HepG2 (cell line): ENCODE measurements at regions not wholly inside any gene's neighbourhood (a gene's known extent, or its start where the extent isn't known, plus 50 kb on each side); places are given as distances from the start of the nearest gene placed in this dataset.

Source experiments
- ATAC-seq: fragments of 200-7000 bp; cut with Tn5 transposase; 3 replicates; pipeline ENCODE4 v1.9.1; 2020; ENCODE audit warnings: mild to moderate bottlenecking, moderate library complexity
- BruUV-seq: library from RNA; stranded (reverse); fragments of 400-500 nt; replicated peaks from 2 replicates; lab custom pipeline; 2021; lab: Mats Ljungman, UMichigan
- CTCF ChIA-PET: fragments of 300-600 bp; formaldehyde crosslinking; extraction: SDS; loops from one replicate; lab custom pipeline; 2021; ENCODE audit warnings: low total read pairs, inconsistent platforms, low intra/inter-chr PET ratio; lab: Yijun Ruan, JAX
- POLR2A ChIA-PET: fragments of 350-600 bp; sonication (Branson Sonifier 250); formaldehyde crosslinking; loops from one replicate; lab custom pipeline; 2020; ENCODE audit warnings: antibody characterized with exemption, inconsistent platforms; lab: Yijun Ruan, JAX
- DNase-seq: peaks from one replicate; pipeline ENCODE4 v3.0.0-alpha.2; 2015; ENCODE audit warnings: low spot score
- FAIRE-seq: peaks from 3 replicates; lab custom pipeline; 2011; peaks lifted over from hg19 to GRCh38; lab: Jason Lieb, UNC
- H2AFZ ChIP-seq: one replicate; pipeline ENCODE4 v1.6.1; 2011; ENCODE audit warnings: low read length, inconsistent platforms
- H3K27ac ChIP-seq: fragments of 300-600 bp; 3 replicates; pipeline ENCODE4 v1.8.0; 2011; ENCODE audit warnings: mixed run types, mild to moderate bottlenecking, mixed read lengths, low read length, inconsistent platforms; ENCODE audit not compliant: insufficient read depth; ENCODE audit errors: extremely low read length
- H3K27me3 ChIP-seq, 2 experiments: fragments of 200-600 bp in 1 of 2; 2 replicates in 1 of 2; 3 replicates in 1 of 2; pipeline versions ENCODE4 v1.6.0 to v1.8.0; 2011; ENCODE audit warnings: low read length in 2 of 2, mild to moderate bottlenecking in 2 of 2, moderate library complexity in 2 of 2, inconsistent platforms in 1 of 2; ENCODE audit not compliant: insufficient read depth in 2 of 2, control insufficient read depth in 1 of 2
- H3K36me3 ChIP-seq, 2 experiments: fragments of 200-600 bp in 1 of 2; replicated peaks in 1 of 2; 2 replicates in 1 of 2; 3 replicates in 1 of 2; pipeline versions ENCODE4 v1.5.1 to v1.8.0; 2011; ENCODE audit warnings: low read length in 2 of 2, inconsistent platforms in 1 of 2; ENCODE audit not compliant: insufficient read depth in 2 of 2, control insufficient read depth in 1 of 2
- H3K4me1 ChIP-seq: 2 replicates; pipeline ENCODE4 v1.5.1; 2012; ENCODE audit warnings: low read length, inconsistent platforms; ENCODE audit not compliant: insufficient read depth
- H3K4me2 ChIP-seq: 2 replicates; pipeline ENCODE4 v1.6.0; 2011; ENCODE audit warnings: low read depth, low read length, inconsistent platforms
- H3K4me3 ChIP-seq, 3 experiments: fragments of 200-600 bp in 1 of 3; sonication (generic), shearing (Covaris generic) in 1 of 3; replicated peaks in 1 of 3; 2 replicates each; pipeline ENCODE4 v1.5.1; 2011 to 2016; ENCODE audit warnings: low read length in 3 of 3, inconsistent platforms in 2 of 3, low read depth in 2 of 3, mild to moderate bottlenecking in 2 of 3, control low read depth in 1 of 3, mixed read lengths in 1 of 3; ENCODE audit not compliant: insufficient read depth in 1 of 3
- H3K79me2 ChIP-seq: one replicate; pipeline ENCODE4 v1.6.1; 2011; ENCODE audit warnings: low read length, inconsistent platforms; ENCODE audit not compliant: insufficient read depth
- H3K9ac ChIP-seq: 2 replicates; pipeline ENCODE4 v1.6.0; 2011; ENCODE audit warnings: mild to moderate bottlenecking, low read depth, low read length, inconsistent platforms; ENCODE audit not compliant: insufficient read depth
- H3K9me3 ChIP-seq: 2 replicates; pipeline ENCODE4 v1.5.1; 2012; ENCODE audit warnings: mild to moderate bottlenecking, low read length
- H4K20me1 ChIP-seq: 2 replicates; pipeline ENCODE4 v1.6.0; 2011; ENCODE audit warnings: inconsistent platforms, mild to moderate bottlenecking, low read length, moderate library complexity; ENCODE audit not compliant: insufficient read depth
- ASH2L ChIP-seq: fragments of 300-600, 200-600 bp; sonication (generic); IDR thresholded peaks from 2 replicates; pipeline ENCODE4 v1.7.0; 2017; ENCODE audit warnings: low read depth, mild to moderate bottlenecking, moderate library complexity, mixed read lengths, low read length; ENCODE audit not compliant: insufficient read length
- HNF1A ChIP-seq, 2 experiments: sonication (generic) in 1 of 2; formaldehyde crosslinking in 1 of 2; IDR thresholded peaks; 2 replicates each; pipeline versions ENCODE4 v1.4.0 to v1.6.1; 2016 to 2020; ENCODE audit warnings: borderline replicate concordance in 1 of 2, low read depth in 1 of 2, mild to moderate bottlenecking in 1 of 2, missing genetic modification reagents in 1 of 2
- KAT8 ChIP-seq: IDR thresholded peaks from 2 replicates; pipeline ENCODE4 v1.6.1; 2016; ENCODE audit warnings: missing genetic modification reagents, missing compliant biosample characterization
- NFE2 ChIP-seq: sonication (generic); formaldehyde crosslinking; IDR thresholded peaks from 2 replicates; pipeline ENCODE4 v1.4.0; 2020; ENCODE audit warnings: missing genetic modification reagents
- RELA ChIP-seq: sonication (generic); formaldehyde crosslinking; IDR thresholded peaks from 2 replicates; pipeline ENCODE4 v1.4.0; 2020; ENCODE audit warnings: missing genetic modification reagents
- UBTF ChIP-seq: sonication (generic); formaldehyde crosslinking; IDR thresholded peaks from 2 replicates; pipeline ENCODE4 v1.4.0; 2020; ENCODE audit warnings: mild to moderate bottlenecking, missing genetic modification reagents
- ZFP36 ChIP-seq: fragments of 150-350 bp; IDR thresholded peaks from 2 replicates; pipeline ENCODE4 v1.6.1; 2018; ENCODE audit warnings: borderline replicate concordance, low read length, low read depth; ENCODE audit not compliant: partially characterized antibody
- ZNF225 ChIP-seq: sonication (generic); formaldehyde crosslinking; IDR thresholded peaks from 2 replicates; pipeline ENCODE4 v1.4.0; 2020; ENCODE audit warnings: mild to moderate bottlenecking, missing genetic modification reagents
- ZNF292 ChIP-seq: sonication (generic); formaldehyde crosslinking; IDR thresholded peaks from 2 replicates; pipeline ENCODE4 v1.8.1; 2022; ENCODE audit warnings: mild to moderate bottlenecking, low read depth, missing genetic modification reagents, borderline replicate concordance
- ZNF629 ChIP-seq: sonication (generic); formaldehyde crosslinking; conservative IDR thresholded peaks from 2 replicates; pipeline ENCODE4 v1.5.0; 2020; ENCODE audit warnings: missing genetic modification reagents
- ZNF816 ChIP-seq: sonication (generic); formaldehyde crosslinking; IDR thresholded peaks from 2 replicates; pipeline ENCODE4 v1.8.0; 2022; ENCODE audit warnings: missing genetic modification reagents, mild to moderate bottlenecking, borderline replicate concordance
- WGBS: methylation state at CpG from one replicate; pipeline ENCODE4 v1.1.6; 2017; ENCODE audit warnings: low lambda C conversion rate; 5-methylcytosine and 5-hydroxymethylcytosine counted together
- in situ Hi-C: cut with HindIII; loops from 2 replicates; pipeline ENCODE4 v1.10.0; 2017; ENCODE audit warnings: low pct_unique_long_range_greater_than_20kb; ENCODE audit not compliant: extremely low pct_ligation_motif_present
- intact Hi-C: fragments of 100-400 bp; cut with micrococcal nuclease; formaldehyde crosslinking; loops from one replicate; pipeline ENCODE4 v1.10.0; 2022; ENCODE audit not compliant: unreplicated experiment
- TF ChIP-seq, protein P1 (sequence below): sonication (generic); formaldehyde crosslinking; IDR thresholded peaks from 2 replicates; pipeline ENCODE4 v1.4.0; 2020; ENCODE audit warnings: missing genetic modification reagents, mild to moderate bottlenecking, borderline replicate concordance

DNA sequence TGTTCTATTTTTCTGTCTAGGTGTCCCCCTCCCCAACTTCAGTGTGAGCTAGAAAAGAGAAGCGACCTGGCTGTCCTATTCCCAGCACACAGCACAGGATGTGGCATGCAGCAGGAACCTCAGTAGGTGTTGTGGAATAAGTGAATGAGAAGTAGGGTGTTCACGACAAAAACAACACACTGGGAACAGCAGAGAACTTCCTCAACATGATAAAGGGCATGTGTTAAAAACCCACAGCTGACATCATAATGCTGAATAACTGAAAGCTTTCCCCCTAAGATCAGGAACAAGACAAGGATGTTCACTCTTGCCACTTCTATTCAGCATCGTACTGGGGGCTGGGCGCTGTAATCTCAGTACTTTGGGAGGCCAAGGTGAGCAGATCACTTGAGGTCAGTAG is 155.6 kb upstream of the ZNF618 start (continued):
- no peak for TF ChIP-seq ZNF816 (CRISPR knock-in tag)
- no peak for TF ChIP-seq RELA (CRISPR knock-in tag)
- TF ChIP-seq ZNF292: no peak
- TF ChIP-seq, all 625 proteins: peak for 0

- no peak for ATAC-seq
- no peaks in the 10 kb centered on the region for H3K9me3 ChIP-seq
- peaks cover 1 to 6% of the 10 kb centered on the region in 2 experiments; a peak in 2 of 5 replicates for H3K27me3 ChIP-seq
- no peak overlapping the region for H3K4me3 ChIP-seq
- ChIA-PET POLR2A (no interaction called here), CTCF (no interaction called here)
- in situ Hi-C loops (no loop called here), intact Hi-C loops (no loop called here)
- DNase-seq: no peak
- H3K4me2 ChIP-seq: no peak overlapping the region
- H3K9ac ChIP-seq: no peak overlapping the region
- H3K27ac ChIP-seq: no peak overlapping the region
- H3K36me3 ChIP-seq: no peaks in the 10 kb centered on the region
- no peak overlapping the region for H2AFZ ChIP-seq
- TF ChIP-seq KAT8 (CRISPR knock-in tag): no peak
- TF ChIP-seq HNF1A (IDR thresholded peaks at IDR 0.05; ENCODE audit: low read depth): no peak
- TF ChIP-seq HNF1A (CRISPR knock-in tag; IDR thresholded peaks at IDR 0.05; ENCODE audit: borderline replicate concordance): no peak
- TF ChIP-seq ZNF225: no peak
- TF ChIP-seq ZFP36: no peak
- no peak for TF ChIP-seq UBTF (CRISPR knock-in tag)
- TF ChIP-seq, protein P1, sequence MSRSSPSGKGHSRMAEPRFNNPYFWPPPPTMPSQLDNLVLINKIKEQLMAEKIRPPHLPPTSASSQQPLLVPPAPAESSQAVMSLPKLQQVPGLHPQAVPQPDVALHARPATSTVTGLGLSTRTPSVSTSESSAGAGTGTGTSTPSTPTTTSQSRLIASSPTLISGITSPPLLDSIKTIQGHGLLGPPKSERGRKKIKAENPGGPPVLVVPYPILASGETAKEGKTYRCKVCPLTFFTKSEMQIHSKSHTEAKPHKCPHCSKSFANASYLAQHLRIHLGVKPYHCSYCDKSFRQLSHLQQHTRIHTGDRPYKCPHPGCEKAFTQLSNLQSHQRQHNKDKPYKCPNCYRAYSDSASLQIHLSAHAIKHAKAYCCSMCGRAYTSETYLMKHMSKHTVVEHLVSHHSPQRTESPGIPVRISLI: no peak
- no peak for TF ChIP-seq NFE2 (CRISPR knock-in tag)
- TF ChIP-seq ASH2L: no peak
- TF ChIP-seq ZNF629 (CRISPR knock-in tag): no peak
- WGBS: 3% methylated on average over 1 of the region's 1 CpG
- no peaks in the 10 kb centered on the region for H4K20me1 ChIP-seq
- FAIRE-seq: no peak
- H3K4me1 ChIP-seq: no peaks in the 10 kb centered on the region
- no peaks in the 10 kb centered on the region for H3K79me2 ChIP-seq
- BruUV-seq: no TSS peak
These were observed 154.3 kb upstream of the ZNF618 start for GRCh38 chr9:113721856-113722255.
